ENCODE measurements at regions not wholly inside any gene's neighbourhood (a gene's known extent, or its start where the extent isn't known, plus 50 kb on each side); places are given as distances from the start of the nearest gene placed in this dataset.

DNA sequence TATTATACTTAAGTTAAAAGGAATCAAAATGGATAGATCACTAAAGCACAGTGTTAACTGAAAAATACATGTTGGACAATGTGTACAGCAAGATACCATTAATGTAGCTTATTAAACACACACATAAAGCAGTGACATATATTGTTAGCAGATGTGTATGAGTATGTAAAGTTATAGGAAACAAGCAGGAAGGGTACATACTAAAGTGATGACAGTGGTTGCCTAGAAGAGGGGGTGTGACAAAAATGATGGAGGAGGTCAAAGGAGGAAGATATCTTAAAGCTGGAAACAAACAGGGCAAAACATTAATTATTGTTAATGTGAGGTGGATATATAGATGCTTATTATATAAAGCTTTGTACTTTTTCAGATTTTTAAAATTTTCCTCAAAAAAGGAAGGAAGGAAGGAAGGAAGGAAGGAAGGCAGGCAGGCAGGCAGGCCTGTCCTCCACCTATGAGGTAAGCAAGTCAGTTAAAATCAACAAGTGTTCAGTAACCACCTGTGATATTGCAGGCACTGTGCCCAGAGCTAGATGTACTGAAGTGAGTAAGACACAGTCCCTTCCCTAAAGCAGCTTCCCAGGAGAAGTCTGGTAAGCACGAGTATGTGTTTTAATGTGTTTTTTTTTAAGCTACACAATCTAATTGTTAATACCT is 252.9 kb upstream of the NR5A2 start:
- H2AFZ ChIP-seq (ENCODE audit: low read length) = no peak overlapping the region
- no peaks in the 10 kb centered on the region for H3F3A ChIP-seq (ENCODE audit: insufficient read depth, low read length)
- no peaks in the 10 kb centered on the region for H3K36me3 ChIP-seq (ENCODE audit: insufficient read depth, low read length)
- TF ChIP-seq, protein P1, sequence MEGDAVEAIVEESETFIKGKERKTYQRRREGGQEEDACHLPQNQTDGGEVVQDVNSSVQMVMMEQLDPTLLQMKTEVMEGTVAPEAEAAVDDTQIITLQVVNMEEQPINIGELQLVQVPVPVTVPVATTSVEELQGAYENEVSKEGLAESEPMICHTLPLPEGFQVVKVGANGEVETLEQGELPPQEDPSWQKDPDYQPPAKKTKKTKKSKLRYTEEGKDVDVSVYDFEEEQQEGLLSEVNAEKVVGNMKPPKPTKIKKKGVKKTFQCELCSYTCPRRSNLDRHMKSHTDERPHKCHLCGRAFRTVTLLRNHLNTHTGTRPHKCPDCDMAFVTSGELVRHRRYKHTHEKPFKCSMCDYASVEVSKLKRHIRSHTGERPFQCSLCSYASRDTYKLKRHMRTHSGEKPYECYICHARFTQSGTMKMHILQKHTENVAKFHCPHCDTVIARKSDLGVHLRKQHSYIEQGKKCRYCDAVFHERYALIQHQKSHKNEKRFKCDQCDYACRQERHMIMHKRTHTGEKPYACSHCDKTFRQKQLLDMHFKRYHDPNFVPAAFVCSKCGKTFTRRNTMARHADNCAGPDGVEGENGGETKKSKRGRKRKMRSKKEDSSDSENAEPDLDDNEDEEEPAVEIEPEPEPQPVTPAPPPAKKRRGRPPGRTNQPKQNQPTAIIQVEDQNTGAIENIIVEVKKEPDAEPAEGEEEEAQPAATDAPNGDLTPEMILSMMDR (IDR thresholded peaks at IDR 0.05; ENCODE audit: low read length) = no peak
- TF ChIP-seq EZH2 (IDR thresholded peaks at IDR 0.05; ENCODE audit: borderline replicate concordance, low read length) = no peak
- no peaks in the 10 kb centered on the region for H3K9me2 ChIP-seq (ENCODE audit: low read depth, low read length)
- no peak overlapping the region for H3K9ac ChIP-seq (ENCODE audit: low read length)
- no peaks in the 10 kb centered on the region for H3K9me3 ChIP-seq (ENCODE audit: low read length)
- no peaks in the 10 kb centered on the region for H3K79me2 ChIP-seq (ENCODE audit: insufficient read depth, low read length)
- H3K4me1 ChIP-seq (ENCODE audit: insufficient read depth, low read length, severe bottlenecking) = no peaks in the 10 kb centered on the region
- H3K4me3 ChIP-seq (ENCODE audit: low read depth, low read length, poor library complexity, severe bottlenecking) = no peak overlapping the region
- no peak overlapping the region for H3K4me2 ChIP-seq (ENCODE audit: low read length)
- no peak overlapping the region for H3K27ac ChIP-seq (ENCODE audit: low read depth, low read length, poor library complexity, severe bottlenecking)
- H3K27me3 ChIP-seq (ENCODE audit: insufficient read depth, low read length) = no peaks in the 10 kb centered on the region
- H4K20me1 ChIP-seq (ENCODE audit: insufficient read depth, low read length) = no peaks in the 10 kb centered on the region

DNA sequence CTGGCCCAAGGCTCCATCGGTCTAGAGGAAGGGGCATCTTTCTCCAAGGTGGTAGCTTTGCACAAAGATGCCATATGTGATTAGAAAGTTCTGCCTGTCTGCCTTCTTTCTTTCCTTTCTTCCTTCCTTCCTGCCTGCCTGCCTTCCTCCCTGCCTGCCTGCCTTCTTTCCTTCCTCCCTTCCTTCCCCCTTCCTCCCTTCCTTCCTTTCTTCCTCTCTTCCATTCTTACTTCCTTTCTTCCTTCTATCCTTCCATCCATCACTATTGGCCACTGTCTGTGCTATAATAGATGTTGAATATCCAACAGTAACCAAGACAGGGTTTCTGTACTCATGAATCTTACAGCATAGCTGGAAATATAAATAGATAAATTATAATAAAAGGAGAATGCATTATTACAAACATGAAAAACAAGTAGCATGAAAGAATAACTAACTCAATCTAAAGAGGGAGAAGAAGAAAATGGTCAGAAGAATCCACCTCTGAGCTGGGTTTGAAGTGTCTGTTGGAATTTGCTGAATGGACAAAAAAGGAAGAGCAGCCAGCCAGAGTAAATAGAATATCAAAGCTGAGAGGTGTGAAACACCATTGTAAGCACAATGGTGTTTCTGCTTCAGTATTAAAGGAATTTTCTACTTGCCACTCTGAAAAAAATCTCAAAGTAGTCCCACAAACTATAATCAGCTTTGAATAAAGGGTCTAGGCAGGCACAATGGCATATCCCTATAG is 250.6 kb upstream of the NR5A2 start:
- Histone ChIP-seq H3K9me3 (ENCODE audit: low read length) (no peaks in the 10 kb centered on the region), H3K4me3 (ENCODE audit: low read depth, low read length, poor library complexity, severe bottlenecking) (no peak overlapping the region), H3K4me2 (ENCODE audit: low read length) (no peak overlapping the region), H3K27me3 (ENCODE audit: insufficient read depth, low read length) (no peaks in the 10 kb centered on the region), H3K27ac (ENCODE audit: low read depth, low read length, poor library complexity, severe bottlenecking) (no peak overlapping the region), H3F3A (ENCODE audit: insufficient read depth, low read length) (no peaks in the 10 kb centered on the region), H3K4me1 (ENCODE audit: insufficient read depth, low read length, severe bottlenecking) (no peaks in the 10 kb centered on the region), H3K9ac (ENCODE audit: low read length) (no peak overlapping the region), H4K20me1 (ENCODE audit: insufficient read depth, low read length) (no peaks in the 10 kb centered on the region), H3K36me3 (ENCODE audit: insufficient read depth, low read length) (no peaks in the 10 kb centered on the region), H2AFZ (ENCODE audit: low read length) (no peak overlapping the region), H3K79me2 (ENCODE audit: insufficient read depth, low read length) (no peaks in the 10 kb centered on the region), H3K9me2 (ENCODE audit: low read depth, low read length) (no peaks in the 10 kb centered on the region)
- TF ChIP-seq, protein P1 (IDR thresholded peaks at IDR 0.05; ENCODE audit: low read length) = no peak
- no peak for TF ChIP-seq EZH2 (IDR thresholded peaks at IDR 0.05; ENCODE audit: borderline replicate concordance, low read length)

DNA sequence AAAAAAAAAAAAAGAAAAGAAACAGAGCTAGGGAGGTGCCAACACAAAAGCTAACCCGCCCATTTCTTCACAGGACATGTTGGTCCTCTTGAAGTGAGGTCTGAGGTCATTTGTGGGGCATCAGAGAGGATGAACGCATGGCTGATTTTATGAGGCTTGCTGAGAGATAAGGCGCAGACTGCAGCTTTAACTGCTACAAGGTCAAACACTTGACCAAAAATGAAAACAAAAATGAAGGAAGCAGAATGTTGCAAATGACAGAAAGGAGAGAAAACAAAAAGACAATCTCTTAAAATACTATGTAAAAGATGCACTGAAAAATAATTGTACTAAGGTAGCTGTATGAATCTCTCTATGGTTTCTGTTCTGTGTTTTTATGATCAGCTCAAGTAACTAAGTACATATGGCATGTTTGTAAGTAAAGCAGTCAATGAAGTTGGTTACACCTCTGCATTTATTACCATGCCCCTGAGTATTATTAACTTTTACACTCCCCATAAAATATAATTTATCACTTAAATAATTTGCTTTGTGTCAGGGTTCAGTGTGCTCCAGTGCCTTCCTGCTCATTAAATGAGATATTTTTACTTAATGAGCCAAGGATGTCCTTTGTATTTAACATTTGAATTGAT is 249.1 kb upstream of the NR5A2 start:
- Histone ChIP-seq H3K9me3 (ENCODE audit: low read length) (no peaks in the 10 kb centered on the region), H3K36me3 (ENCODE audit: insufficient read depth, low read length) (no peaks in the 10 kb centered on the region), H3K9me2 (ENCODE audit: low read depth, low read length) (no peaks in the 10 kb centered on the region), H3K27ac (ENCODE audit: low read depth, low read length, poor library complexity, severe bottlenecking) (no peak overlapping the region), H3F3A (ENCODE audit: insufficient read depth, low read length) (no peaks in the 10 kb centered on the region), H3K79me2 (ENCODE audit: insufficient read depth, low read length) (no peaks in the 10 kb centered on the region), H3K4me1 (ENCODE audit: insufficient read depth, low read length, severe bottlenecking) (no peaks in the 10 kb centered on the region), H3K4me2 (ENCODE audit: low read length) (no peak overlapping the region), H4K20me1 (ENCODE audit: insufficient read depth, low read length) (no peaks in the 10 kb centered on the region), H3K27me3 (ENCODE audit: insufficient read depth, low read length) (no peaks in the 10 kb centered on the region), H3K4me3 (ENCODE audit: low read depth, low read length, poor library complexity, severe bottlenecking) (no peak overlapping the region), H3K9ac (ENCODE audit: low read length) (no peak overlapping the region), H2AFZ (ENCODE audit: low read length) (no peak overlapping the region)
- TF ChIP-seq EZH2 (IDR thresholded peaks at IDR 0.05; ENCODE audit: borderline replicate concordance, low read length) = no peak
- TF ChIP-seq, protein P1 (IDR thresholded peaks at IDR 0.05; ENCODE audit: low read length) = no peak

Data from OCI-LY1 (cell line).